Effector memory CD4-positive, alpha-beta T cell (primary cell): ENCODE measurements at regions not wholly inside any gene's neighbourhood (a gene's known extent, or its start where the extent isn't known, plus 50 kb on each side); places are given as distances from the start of the nearest gene placed in this dataset.

Experiments
- DNase-seq, 3 donors: peaks; one replicate each; pipeline ENCODE4 v3.0.0-alpha.2; 2020
- H3K27ac ChIP-seq: 2 replicates; pipeline ENCODE4 v1.7.0; 2013; ENCODE audit warnings: mild to moderate bottlenecking, low read length, moderate library complexity; ENCODE audit not compliant: insufficient read depth, poor library complexity, severe bottlenecking
- H3K27me3 ChIP-seq: replicated peaks from 2 replicates; pipeline ENCODE4 v1.7.0; 2013; ENCODE audit warnings: mild to moderate bottlenecking, low read length; ENCODE audit not compliant: insufficient read depth, control insufficient read depth, poor library complexity, severe bottlenecking
- H3K36me3 ChIP-seq: 2 replicates; pipeline ENCODE4 v1.7.0; 2013; ENCODE audit warnings: mild to moderate bottlenecking, low read length, moderate library complexity; ENCODE audit not compliant: control insufficient read depth, insufficient read depth
- H3K4me1 ChIP-seq: 2 replicates; pipeline ENCODE4 v1.7.0; 2013; ENCODE audit warnings: low read length, mild to moderate bottlenecking; ENCODE audit not compliant: control insufficient read depth, insufficient read depth, poor library complexity, severe bottlenecking
- H3K4me3 ChIP-seq: 2 replicates; pipeline ENCODE4 v1.7.0; 2013; ENCODE audit warnings: low read length, low read depth, mild to moderate bottlenecking; ENCODE audit not compliant: insufficient read depth, poor library complexity, severe bottlenecking
- H3K9me3 ChIP-seq: 2 replicates; pipeline ENCODE4 v1.7.0; 2013; ENCODE audit warnings: mild to moderate bottlenecking, low read length, moderate library complexity; ENCODE audit not compliant: control insufficient read depth

DNA sequence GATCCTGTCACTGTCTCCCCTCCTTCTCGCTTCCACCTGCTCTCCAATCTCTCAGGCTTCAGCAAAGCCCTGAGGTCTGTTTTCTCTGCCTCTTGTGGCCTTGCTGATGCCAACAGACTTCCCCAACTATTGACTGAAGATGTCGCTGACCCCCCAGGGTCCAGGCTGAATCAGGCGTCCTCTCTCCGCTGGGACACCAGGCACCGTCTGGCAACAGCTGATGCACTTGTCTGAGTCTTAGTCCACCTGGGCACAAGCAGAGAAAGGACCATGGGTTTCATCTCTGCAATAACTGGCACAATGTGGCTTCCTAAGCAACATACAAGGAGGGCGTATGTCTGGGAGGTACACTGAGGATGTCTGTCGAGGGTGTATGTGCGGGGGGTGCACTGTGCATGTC lies 248.7 kb upstream of the MYT1L start:
- no peaks in the 10 kb centered on the region for H3K9me3 ChIP-seq
- no peak overlapping the region for H3K27ac ChIP-seq
- no peaks in the 10 kb centered on the region for H3K27me3 ChIP-seq
- no peaks in the 10 kb centered on the region for H3K4me1 ChIP-seq
- no peak for DNase-seq
- no peaks in the 10 kb centered on the region for H3K36me3 ChIP-seq
- H3K4me3 ChIP-seq, result no peak overlapping the region

DNA sequence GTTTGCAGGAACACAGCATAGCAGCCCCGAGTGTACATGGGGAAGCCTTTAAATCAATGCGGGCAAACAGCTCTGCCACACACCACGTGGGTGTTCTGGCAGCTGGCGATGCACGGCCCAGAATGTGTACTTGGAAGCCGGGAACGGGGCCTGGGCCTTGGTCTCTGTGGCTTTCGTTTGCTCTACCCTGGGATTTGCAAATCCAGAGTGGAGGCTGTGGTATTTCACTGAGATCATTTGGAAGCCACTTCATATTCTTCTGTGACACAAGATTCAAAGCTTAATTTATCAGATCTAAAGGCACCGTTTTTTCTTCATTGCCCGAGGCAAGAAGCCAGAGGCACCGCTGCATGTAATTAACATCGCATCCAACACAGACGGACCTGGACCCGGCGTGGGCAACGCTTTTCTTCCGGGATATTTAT lies 246.3 kb upstream of the MYT1L start:
- no peak for DNase-seq
- no peak overlapping the region for H3K27ac ChIP-seq
- H3K4me1 ChIP-seq, result no peaks in the 10 kb centered on the region
- no peaks in the 10 kb centered on the region for H3K27me3 ChIP-seq
- H3K4me3 ChIP-seq, result no peak overlapping the region
- H3K36me3 ChIP-seq, result no peaks in the 10 kb centered on the region
- no peaks in the 10 kb centered on the region for H3K9me3 ChIP-seq

DNA sequence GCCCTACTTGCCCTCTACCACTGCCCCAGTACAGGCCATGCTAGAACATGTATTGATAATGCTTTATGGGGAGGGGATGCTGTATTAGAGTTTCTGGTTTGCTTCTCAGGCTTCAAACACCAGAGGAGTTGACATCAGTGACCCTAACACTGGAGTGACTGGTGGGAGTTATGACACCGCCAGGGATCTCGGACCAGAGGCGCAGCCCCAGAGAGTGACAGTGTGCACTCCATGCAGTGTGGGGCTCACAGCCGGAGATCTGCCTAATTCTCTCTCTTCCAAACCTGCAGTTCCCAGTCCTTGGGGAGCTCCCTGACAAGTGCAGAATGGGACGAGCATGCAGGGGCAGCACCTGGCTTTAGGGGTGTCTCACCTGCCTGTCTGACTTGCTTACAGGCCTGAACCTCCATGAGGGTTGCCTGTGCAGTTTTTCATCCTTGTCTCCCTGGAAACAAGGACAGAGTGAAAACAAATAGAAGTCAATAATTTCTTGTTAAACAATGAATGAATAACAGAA lies 244.9 kb upstream of the MYT1L start:
- Histone ChIP-seq H3K27ac (no peak overlapping the region), H3K36me3 (no peaks in the 10 kb centered on the region), H3K27me3 (no peaks in the 10 kb centered on the region), H3K4me3 (no peak overlapping the region), H3K9me3 (no peaks in the 10 kb centered on the region), H3K4me1 (no peaks in the 10 kb centered on the region)
- DNase-seq, result no peak

DNA sequence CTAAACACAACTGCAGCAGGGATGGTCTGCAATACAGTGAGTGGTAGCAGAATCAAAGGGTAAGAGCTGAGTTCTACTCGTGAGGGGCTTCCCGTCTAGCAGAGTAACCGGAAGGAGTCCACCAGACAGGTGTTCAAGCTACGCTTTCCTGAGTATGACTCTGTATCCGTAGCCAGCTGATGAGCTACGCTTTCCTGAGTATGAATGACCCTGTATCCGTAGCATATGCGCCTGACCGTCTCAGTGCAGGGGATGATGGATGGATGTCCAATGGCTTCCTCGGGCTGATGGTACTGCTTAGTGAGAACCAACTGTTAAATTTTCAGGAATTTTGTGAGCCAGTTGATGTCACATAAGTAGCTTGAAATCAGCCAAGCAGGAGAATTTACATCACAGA lies 244.1 kb upstream of the MYT1L start:
- H3K4me3 ChIP-seq, result no peak overlapping the region

DNA sequence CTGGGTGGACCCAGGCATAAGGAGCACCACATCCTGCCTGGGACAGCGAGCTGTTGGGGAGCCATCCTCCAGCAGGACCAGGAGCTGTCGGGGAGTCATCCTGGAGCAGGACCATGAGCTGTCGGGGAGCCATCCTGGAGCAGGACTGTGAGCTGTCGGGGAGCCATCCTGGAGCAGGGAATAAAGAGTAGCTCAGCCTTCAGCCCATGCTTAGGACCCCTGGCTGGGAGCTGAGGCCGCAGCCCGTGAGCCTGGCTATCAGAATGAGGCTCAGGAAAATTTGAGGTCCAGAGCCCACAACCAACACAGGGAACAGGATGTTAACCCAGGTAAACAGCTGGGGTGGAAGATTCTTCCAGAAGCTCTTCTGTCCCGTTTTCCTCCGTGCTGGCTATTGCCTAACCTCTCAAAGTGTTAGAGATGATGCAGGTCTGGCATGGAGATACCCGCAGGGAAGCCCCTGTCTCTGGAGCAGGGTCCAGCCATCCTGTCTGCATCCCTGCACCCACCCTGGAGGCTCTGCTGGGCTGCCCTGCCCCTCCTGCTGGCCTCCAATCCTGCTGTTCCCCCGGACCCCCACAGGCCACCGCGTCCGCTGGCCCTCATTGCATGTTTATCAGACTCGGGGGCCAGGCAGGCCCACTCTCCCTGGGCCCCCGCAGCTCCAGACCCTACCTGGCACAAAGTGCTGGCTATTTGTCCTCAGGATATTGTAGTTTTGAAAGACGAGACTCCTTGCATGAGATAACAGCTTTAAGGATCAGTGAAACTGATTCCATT lies 243.5 kb upstream of the MYT1L start:
- no peak for DNase-seq

More for the DNA sequence above, 244.1 kb upstream of the MYT1L start:
- Histone ChIP-seq H3K27me3 (no peaks in the 10 kb centered on the region), H3K36me3 (no peaks in the 10 kb centered on the region), H3K27ac (no peak overlapping the region), H3K9me3 (no peaks in the 10 kb centered on the region), H3K4me1 (no peaks in the 10 kb centered on the region)
- DNase-seq, result no peak

DNA sequence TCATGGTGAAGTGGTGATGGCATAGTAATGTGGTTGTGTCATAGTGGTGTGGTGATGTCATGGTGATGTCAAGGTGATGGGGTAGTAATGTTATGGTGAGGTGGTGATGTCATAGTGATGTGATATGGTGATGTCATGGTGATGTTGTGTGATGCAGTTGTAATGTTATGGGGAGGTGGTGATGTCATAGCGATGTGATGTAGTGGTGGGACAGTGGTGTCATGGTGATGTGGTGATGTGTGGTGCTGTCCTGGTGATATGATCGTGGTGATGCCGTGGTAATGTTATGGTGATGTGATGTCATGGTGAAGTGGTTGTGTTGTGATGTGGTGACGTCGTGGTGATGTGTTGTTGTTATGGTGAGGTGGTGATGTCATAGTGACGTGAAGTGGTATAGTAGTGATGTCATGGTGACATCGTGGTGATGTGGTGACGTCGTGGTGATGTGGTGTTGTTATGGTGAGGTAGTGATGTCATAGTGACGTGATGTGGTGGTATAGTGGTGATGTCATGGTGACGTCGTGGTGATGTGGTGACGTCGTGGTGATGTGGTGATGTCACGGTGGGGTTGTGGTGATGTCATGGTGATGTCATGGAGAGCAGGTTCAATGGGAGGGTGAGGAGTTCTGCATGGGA lies 242.7 kb upstream of the MYT1L start:
- no peaks in the 10 kb centered on the region for H3K36me3 ChIP-seq
- no peak overlapping the region for H3K4me3 ChIP-seq
- H3K27ac ChIP-seq, result no peak overlapping the region
- H3K27me3 ChIP-seq, result no peaks in the 10 kb centered on the region
- no peaks in the 10 kb centered on the region for H3K9me3 ChIP-seq
- DNase-seq, result no peak
- H3K4me1 ChIP-seq, result no peaks in the 10 kb centered on the region

More for the DNA sequence above, 243.5 kb upstream of the MYT1L start:
- H3K27ac ChIP-seq, result no peak overlapping the region
- H3K9me3 ChIP-seq, result no peaks in the 10 kb centered on the region
- H3K36me3 ChIP-seq, result no peaks in the 10 kb centered on the region
- H3K27me3 ChIP-seq, result no peaks in the 10 kb centered on the region
- H3K4me3 ChIP-seq, result no peak overlapping the region
- H3K4me1 ChIP-seq, result no peaks in the 10 kb centered on the region

DNA sequence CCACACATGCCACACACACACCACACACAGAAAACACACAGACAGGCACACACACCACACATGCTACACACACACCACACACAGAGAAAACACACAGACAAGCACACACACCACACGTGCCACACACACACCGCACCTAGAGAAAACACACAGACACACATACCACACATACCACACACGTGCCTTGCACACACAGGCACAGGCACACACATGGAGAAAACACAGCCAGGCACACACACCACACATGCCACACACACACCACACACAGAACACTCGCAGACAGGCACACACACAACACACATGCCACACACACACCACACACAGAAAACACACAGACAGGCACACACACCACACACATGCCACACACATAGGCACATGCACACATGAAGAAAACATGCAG lies 242.1 kb upstream of the MYT1L start:
- Histone ChIP-seq H3K27me3 (no peaks in the 10 kb centered on the region), H3K4me3 (no peak overlapping the region), H3K4me1 (no peaks in the 10 kb centered on the region), H3K9me3 (no peaks in the 10 kb centered on the region), H3K27ac (no peak overlapping the region), H3K36me3 (no peaks in the 10 kb centered on the region)
- DNase-seq, result no peak

DNA sequence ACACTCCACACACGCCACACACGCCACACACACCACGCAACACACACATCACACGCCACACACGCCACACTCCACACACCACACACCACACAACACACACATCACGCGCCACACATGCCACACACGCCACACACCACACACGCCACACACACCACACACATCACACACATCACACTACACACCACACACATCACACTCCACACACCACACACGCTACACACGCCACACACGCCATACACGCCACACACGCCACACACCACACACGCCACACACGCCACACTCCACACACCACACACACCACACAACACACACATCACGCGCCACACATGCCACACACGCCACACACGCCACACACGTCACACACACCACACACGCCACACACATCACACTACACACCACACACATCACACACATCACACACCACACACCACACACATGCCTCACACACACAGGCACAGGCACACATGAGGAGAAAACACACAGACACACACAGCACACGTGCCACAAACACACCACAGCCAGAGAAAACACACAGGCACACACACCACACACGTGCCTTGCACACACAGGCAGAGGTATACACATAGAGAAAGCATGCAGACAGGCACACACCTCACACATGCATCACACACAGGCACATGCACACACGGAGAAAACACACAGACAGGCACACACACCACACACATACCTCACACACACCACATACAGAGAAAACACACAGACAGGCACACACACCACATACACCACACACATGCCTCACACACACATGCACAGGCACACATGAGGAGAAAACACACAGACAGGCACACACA lies 241.5 kb upstream of the MYT1L start:
- Histone ChIP-seq H3K4me3 (no peak overlapping the region), H3K27me3 (no peaks in the 10 kb centered on the region), H3K36me3 (no peaks in the 10 kb centered on the region), H3K27ac (no peak overlapping the region), H3K4me1 (no peaks in the 10 kb centered on the region), H3K9me3 (no peaks in the 10 kb centered on the region)
- no peak for DNase-seq

DNA sequence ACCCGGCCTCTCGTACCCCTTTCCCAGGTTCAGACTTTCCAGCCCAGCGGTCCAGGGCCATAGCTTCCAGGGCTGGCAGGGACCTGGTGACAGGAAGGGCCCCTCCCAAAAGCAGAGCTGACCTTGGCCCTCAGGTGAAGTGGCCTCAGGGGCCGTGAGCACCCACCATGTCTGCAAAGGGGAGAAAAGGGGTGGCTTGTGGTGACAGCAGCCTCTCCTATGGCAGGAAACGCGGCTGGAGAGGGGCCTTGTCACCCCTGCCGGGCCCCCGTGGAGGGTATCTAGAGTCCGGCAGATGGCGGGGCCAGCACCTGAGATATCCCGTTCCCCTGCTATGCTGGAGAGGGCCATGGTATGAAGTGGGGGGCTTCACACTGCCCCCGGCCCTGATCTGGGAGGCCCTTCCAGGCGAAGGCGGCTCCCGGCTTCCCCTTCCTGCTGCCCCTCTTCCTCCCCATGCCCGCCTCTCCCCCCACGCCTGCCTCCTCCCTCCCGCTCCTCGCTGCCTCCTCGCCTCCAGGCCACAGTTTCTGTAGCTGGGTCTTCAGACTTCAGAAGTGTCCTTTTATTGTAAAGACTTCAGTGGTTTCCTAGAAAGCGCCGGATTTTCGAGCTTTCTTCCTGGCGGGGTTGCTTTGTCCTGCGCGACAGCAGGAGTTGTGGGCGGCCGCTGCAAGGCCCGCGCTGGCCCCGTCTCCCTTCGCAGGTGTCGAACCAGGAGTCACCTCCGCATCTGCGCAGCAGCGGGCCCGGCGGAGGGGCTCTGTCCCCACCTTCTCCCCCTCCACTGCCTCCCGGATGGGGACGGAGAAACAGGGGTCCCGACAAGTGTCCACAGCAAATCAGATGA lies 240.5 kb upstream of the MYT1L start:
- Histone ChIP-seq H3K4me3 (no peak overlapping the region), H3K4me1 (no peaks in the 10 kb centered on the region), H3K27ac (no peak overlapping the region), H3K27me3 (no peaks in the 10 kb centered on the region), H3K36me3 (no peaks in the 10 kb centered on the region), H3K9me3 (no peaks in the 10 kb centered on the region)
- DNase-seq, result no peak
